Inflammatory macrophage treated with lipopolysaccharide for 4 hours (primary cell): ENCODE measurements at regions not wholly inside any gene's neighbourhood (a gene's known extent, or its start where the extent isn't known, plus 50 kb on each side); places are given as distances from the start of the nearest gene placed in this dataset.

Source experiments
- DNase-seq: peaks from one replicate; pipeline ENCODE4 v3.0.0-alpha.2; 2020

DNA sequence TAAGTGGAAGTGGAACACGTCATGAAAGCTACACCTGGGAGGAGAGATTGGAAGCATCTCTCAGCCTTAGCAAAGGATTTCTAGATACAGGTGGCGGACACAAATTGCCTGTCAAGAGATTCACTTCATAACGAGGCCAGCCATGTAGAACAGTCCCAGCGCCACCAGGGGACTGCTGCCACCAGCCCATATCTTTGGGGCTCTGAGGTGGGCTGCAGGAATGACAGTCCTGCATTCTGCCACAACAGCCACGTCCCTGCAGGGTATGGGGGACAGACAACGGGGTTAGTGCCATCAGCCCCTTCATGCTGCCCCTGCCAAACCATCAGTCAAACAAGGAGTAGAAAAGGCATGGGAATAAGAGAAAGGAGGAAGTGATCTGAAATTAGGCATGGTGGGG lies 81.2 kb upstream of the SASH1 start:
- DNase-seq = no peak

DNA sequence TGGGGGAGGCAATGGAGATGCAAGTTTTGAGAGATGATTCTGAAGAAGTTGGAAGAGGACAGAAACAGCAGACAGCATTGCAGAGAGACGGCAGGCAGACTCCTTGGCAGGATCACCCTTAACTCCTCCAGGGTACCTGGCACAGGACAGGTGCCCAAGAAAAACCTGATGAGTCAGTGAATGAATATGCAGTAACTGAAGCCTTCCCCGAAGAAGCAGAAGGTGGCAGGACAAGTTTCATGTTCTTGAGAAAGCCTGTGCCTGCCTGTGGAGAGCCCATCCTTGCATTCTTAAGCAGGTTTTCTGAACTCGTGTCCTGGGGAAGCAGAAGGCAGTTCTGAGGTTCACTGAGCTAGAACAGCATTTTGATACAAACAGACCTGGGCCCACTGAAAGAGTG lies 79.6 kb upstream of the SASH1 start:
- no peak for DNase-seq

DNA sequence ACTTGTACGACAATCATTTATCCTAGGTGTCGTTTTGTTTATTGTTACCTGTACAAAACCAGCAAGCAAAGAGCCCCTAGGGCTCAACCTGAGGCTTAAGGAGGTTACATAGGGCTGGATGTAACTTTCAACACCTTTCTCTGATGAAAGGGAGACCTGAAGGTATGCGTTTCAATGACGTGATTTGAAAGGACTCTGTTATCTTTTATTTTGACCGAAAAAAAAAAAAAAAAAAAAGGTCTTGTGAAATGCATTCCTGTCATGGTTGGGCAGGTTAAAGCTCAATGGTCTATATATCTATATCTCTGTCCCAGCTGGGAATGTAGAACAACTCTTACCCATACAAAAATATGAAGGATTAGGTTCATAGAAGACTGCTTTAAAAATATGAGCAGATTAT lies 78.7 kb upstream of the SASH1 start:
- DNase-seq = no peak

DNA sequence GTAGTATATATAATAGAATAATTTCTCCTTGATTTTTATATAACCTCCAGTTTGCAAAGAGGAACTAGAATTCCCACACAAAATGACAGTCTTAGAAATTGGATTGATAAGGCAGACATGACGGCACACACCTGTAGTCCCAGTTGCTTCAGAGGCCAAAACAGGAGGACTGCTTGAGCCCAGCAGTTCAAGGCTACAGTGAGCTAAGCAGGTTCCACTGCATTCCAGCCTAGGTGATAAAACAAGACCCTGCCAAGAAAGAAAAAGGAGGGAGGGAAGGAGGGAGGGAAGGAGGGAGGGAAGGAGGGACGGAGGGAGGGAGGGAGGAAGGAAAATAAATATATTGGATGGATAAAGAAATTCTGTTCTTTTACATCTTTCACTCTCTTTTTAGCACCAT lies 77.6 kb upstream of the SASH1 start:
- DNase-seq = no peak

DNA sequence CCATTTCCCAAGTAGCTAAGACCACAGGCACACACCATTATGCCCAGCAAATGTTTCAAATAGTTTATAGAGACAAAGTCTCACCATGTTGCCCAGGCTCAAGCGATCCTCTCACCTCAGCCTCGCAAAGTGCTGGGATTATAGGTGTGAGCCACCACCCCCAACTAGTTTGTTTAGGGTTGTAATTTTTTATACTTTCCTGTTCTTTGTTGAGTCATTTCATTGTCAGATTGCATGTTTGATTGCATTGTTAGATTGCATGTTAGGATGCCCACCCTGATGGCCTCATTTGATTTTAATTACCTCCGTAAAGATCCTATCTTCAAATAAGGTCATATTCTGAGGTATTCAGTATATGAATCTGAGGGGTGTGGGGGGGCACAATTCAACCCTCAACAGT lies 73.3 kb upstream of the SASH1 start:
- no peak for DNase-seq

DNA sequence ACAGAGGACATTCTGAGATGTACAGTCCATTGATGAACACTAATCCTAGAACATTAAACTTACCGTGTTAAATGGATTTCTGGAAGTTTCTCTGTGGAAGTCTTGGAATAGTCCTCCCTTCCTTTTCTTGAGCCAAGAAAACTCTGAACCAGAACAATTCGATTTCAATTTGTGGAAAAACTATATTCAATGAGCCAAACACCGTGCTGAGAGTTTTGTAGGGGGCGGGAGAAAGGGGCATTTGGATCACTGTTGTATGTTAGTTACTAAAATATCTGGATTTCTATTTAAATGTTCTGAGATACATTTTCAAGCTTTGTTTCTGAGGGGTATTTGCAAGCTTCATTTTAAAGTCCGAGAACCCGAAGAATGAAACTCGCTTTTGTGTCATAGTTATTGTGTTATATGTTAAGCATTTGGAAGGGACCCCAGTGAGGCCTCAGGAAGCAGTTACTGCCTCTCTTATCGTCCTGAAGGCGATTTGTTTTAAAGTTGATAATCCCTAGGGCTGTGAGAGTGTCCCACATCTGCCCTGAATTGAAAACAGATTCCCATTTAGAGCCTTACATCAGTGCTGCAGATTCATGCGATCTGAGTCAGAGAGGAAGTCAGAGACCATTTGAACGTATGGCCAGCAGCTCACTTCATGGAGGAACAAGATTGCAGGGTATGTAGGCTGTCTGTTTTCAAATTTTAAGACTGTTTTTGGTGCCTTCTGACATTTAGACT lies 70.8 kb upstream of the SASH1 start:
- DNase-seq = peak; percentile 3

DNA sequence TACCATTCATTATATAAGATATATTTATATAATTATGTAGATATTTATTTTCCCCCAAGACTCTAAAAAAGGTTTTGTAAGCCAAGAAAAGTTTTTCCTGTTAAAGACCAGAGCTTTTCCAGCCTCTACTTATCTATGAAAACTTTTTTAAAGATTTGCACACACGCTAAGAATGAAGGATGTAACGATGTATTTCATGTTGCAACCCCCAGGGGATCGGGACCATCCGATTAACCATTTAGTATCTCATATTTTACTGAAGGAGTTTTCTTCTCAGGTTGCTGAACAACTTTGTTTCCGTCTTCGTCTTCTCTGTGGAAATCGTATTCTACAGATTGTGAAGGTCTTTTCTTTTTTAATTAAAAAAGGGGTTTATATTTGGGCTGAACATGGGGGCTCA lies 70.0 kb upstream of the SASH1 start:
- no peak for DNase-seq

DNA sequence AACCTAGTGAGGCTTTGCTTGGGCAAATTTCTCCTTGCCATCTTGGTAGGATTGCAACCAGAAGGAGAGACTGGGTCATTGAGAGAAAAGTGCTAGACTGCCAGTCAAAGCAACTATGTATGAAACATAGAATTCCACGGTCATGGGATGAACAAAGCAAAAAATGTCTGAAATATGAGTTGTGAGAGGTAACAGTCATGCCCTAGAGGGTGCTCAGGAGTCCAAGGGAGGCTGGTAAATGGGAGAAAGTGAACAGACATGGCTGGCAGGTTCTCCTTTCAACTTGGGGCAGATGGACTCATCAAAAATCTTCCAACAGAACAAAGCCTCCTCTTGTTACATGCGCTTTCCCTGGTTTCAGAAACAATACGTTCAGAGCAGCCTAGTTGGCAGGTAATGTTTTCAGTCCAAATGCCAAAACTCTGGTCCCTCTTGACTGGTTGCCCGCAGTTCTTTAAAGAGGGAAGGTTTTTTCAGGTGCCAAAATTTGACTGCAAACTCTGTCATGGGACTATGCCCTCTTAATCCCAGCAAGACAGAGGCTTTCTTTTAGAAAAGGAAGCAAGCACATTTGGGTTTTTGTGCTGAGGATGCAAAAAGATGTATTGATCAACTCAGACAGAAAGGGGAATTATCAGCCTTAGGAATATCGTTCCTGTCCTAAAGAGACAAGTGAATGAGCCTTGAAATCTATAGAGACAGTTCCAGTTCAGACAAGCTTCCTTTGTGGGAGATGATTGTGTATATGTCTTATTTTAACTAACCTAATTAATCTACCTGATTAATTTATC lies 68.5 kb upstream of the SASH1 start:
- DNase-seq = no peak

DNA sequence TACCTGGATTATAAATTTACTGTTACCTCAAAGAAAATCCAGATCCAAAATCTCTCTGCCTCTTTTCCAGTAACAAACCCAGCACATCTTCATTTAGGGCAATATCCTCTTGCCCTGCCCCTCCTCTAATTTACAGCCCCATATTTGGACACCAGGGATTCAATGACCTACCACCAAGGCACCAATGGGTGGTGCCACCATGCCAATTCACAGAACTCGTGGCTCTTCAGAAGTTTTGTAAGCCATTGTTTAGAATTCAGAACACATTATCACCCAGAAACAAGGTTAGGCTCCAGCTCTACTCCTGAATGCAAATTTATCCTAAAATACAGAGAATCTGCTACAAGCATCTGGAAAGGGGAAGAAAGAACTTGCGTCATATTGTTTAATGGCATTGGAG lies 67.8 kb upstream of the SASH1 start:
- peak; percentile 12 for DNase-seq

DNA sequence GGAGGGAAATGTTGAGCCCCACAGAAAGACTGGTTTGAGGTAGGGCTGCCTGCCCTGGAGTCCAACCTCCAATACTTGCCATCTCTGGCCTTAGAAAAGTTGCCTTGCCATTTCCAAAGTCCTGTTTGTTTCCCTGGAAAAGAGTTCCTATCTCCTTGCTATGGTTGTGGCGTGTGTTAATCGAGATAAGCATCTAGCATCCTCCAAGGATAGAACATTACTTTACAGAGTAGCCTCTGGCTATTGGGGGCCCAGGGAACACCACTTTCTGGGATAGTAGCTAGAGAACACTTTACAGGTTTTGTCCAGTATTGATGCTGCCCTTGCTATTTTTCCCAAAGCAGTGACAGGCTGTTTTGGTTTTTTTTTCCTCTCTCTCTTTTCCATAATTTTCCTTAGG lies 57.4 kb upstream of the SASH1 start:
- no peak for DNase-seq

DNA sequence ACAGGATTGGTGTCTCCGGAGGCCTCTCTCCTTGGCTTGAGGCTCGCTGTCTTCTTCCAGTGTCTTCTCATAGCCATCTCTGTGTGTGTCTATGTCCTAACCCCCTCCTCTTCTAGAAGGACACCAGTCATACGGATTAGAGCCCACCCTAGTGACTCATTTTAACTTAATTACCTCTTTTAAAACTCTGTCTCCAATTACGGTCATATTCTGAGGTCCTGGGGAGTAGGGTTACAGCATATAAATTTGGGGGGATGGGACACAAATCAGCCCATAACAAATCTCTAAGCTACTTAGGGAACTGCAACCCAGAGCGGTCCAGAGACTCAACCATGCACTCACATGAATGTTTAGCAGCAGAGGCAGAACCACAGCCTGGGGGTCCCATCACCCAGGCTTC lies 56.1 kb upstream of the SASH1 start:
- DNase-seq = no peak

DNA sequence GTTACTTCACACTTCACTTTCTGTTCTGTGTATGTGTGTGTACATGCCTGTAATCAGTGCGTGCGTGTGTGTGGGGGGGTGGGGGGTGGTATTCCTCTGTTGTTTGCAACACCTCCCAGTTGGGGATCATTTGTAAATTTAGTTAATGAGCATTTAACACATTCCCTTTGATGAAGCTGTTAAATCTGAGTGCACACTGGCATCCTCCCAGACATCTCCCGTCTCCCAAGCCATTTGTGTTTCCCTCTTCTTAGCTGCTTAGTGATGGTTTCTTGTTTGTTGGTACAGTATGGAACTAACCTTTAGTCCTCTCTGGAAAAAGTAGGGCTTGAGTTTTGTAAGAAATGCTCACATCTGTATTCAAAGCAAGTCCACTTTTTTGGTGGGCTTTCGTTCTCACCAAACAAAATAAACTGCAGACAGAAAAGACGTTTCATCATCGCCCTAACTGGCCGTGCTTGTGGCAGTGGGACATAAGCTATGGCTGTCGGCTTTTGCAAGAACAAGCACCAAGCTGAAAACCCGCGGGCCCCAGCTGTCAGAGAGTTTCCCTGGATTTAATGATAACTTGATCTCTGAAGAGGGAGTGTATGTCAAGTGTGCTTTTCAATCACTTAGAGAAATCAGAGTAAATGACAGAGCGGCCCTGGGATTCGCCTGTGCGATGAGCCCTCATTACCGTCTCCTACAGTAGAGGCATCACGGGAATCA lies 54.9 kb upstream of the SASH1 start:
- DNase-seq = no peak

DNA sequence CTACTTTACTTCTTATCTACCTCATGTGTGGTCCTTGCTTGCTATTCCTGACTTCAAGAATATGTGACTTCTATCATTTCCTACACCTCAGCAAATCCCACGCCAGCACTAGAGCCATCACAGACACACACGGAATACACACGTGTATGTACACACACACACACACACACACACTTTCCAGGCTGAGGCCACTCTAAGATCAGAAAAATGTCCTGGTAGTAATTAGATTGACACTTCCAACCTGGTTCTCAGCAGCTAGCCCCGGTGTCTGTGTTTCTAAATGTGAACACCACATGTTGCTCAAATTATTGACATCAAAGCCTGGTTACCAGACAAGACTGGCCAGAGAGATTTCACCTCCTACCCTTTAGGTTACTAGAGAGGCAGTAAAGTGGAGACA lies 54.1 kb upstream of the SASH1 start:
- no peak for DNase-seq

DNA sequence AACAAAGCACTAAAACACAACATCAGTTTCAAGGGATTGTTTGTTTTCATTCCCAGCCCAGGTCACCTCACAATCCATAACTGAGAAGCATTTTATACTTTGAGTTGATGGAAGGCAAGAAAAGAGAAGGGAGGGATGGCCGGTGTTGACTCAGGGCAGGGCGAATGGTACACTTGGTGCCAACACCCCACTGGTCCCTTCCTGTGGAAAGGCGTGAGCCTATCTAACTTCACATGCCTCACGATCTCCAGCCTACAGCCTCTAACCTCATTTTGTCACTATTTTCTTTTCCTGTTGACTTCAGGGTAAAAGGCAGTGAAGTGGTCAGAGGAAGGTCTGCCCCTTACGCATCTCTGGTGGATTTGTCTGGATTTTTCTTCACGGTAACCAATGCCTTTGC lies 53.5 kb upstream of the SASH1 start:
- no peak for DNase-seq

DNA sequence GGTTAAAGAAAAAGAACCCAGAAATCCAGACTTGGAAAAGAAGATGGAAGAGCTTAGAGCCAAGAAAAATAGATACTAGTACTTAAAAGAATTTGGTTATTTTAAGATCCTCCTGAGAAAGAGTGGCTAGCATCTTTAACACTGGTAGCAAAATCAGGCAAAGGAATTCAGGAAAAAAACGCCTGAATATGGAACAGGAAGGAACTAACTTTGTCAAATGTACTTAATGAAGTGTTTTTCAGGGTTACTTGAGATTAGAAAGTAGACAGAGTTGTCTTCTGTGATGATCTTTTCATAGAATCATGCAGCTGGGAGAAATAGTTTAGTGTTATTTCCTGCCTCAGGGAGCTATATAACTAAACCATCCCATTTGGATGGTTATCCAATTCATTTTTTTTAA lies 50.8 kb upstream of the SASH1 start:
- no peak for DNase-seq
